Heart left ventricle (tissue), 13 donors: ENCODE measurements at regions not wholly inside any gene's neighbourhood (a gene's known extent, or its start where the extent isn't known, plus 50 kb on each side); places are given as distances from the start of the nearest gene placed in this dataset.

Experiments used
- POLR2A ChIP-seq, 2 donors: fragments of 450-650 bp; IDR thresholded peaks; one replicate each; pipeline ENCODE4 v1.6.1; 2017; ENCODE audit warnings: antibody characterized with exemption in 2 of 2, mild to moderate bottlenecking in 2 of 2, moderate library complexity in 2 of 2
- TF ChIP-seq, protein P1 (sequence below), 12 donors: fragments of 200-600 bp; sonication (generic) in 4 of 12; IDR thresholded peaks; one replicate each; pipeline versions ENCODE4 v1.5.0 to v1.8.0; 2018 to 2022; ENCODE audit warnings: antibody characterized with exemption in 12 of 12, mild to moderate bottlenecking in 5 of 12
- donor health status: ischemic (EF 13 %, LVEDD 7.1; RV severe dilation, severe dysfunction).
- donor health status: DM: no; HTN: yes; CAD: no.
- donor health status: DM: no; HTN: no; CAD: no.
- donor health status: ischemic (EF 25% LVEDD 6.9; RV normal size, moderate dysfunction).
- donor health status: ischemic (EF 25% LVEDD 5.7; RV mildly dilated, moderate dysfunction).
- donor health status: ischemic (EF 35%, LVEDD 5.7; RV mildly dilated, moderate dysfunction).
- donor health status: nonischemic (EF 11% LVEDD 7.7; RV severe dilation, severe dysfunction).
- donor health status: DM: yes; HTN: yes; CAD: no.
- donor health status: PGD.
- donor health status: ischemic (EF 29% LVEDD 5.4; RV normal size, mild dysfunction).
- donor health status: nonischemic (EF 23%, LVEDD 6.1; RV moderate dilation, normal function).

DNA sequence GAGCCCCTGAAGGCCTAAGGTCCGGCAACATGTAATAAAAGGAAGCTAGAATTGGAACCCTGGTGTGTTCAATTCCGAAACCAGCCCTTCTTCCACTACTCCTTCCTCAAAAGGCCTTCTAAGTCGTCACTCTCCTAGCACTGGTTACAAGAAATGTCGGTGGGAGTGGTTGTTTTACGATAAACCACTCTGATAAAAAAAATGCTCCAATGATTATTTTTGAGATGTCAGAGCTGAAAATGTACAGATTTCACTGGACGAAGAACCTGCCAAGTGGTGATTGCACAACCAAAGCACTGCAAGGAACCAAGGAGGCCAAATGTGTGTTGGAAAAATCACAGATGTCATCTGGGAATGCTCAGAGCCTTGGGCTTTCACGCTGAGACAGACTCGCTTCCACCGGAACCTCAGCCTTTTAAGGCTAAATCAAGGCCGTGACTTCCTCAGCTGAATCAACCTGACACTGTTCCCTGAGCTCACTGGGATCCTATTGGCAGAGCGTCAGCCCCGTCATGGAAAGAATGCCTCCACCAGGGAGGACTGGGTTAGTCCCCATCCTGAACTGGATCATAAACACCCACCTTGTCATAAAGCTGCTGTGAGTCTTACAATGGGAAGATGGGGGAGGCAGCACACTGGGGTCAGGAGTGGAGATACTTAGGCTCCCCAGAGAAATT lies 108.1 kb upstream of the THBS1 start:
- TF ChIP-seq, protein P1, sequence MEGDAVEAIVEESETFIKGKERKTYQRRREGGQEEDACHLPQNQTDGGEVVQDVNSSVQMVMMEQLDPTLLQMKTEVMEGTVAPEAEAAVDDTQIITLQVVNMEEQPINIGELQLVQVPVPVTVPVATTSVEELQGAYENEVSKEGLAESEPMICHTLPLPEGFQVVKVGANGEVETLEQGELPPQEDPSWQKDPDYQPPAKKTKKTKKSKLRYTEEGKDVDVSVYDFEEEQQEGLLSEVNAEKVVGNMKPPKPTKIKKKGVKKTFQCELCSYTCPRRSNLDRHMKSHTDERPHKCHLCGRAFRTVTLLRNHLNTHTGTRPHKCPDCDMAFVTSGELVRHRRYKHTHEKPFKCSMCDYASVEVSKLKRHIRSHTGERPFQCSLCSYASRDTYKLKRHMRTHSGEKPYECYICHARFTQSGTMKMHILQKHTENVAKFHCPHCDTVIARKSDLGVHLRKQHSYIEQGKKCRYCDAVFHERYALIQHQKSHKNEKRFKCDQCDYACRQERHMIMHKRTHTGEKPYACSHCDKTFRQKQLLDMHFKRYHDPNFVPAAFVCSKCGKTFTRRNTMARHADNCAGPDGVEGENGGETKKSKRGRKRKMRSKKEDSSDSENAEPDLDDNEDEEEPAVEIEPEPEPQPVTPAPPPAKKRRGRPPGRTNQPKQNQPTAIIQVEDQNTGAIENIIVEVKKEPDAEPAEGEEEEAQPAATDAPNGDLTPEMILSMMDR (IDR thresholded peaks at IDR 0.05), result no peak
- TF ChIP-seq POLR2A (IDR thresholded peaks at IDR 0.05), result no peak
